ENCODE measurements at regions not wholly inside any gene's neighbourhood (a gene's known extent, or its start where the extent isn't known, plus 50 kb on each side); places are given as distances from the start of the nearest gene placed in this dataset.

- intact Hi-C loops (cut with DNase I, micrococcal nuclease) = no loop called here
- H3K4me3 ChIP-seq = no peak overlapping the region
- no peak for TF ChIP-seq CTCF (IDR thresholded peaks at IDR 0.05)
- no peaks in the 10 kb centered on the region for H3K9me3 ChIP-seq
- H3K36me3 ChIP-seq (ENCODE audit: low read depth) = no peaks in the 10 kb centered on the region
- no peak for DNase-seq
- H3K4me1 ChIP-seq (ENCODE audit: low read depth) = no peaks in the 10 kb centered on the region
- ATAC-seq = no peak
These were observed 107.9 kb upstream of the GALNT15 start for GRCh38 chr3:16066545-16066944.

- Histone ChIP-seq H3K36me3 (ENCODE audit: low read depth) (no peaks in the 10 kb centered on the region), H3K4me1 (ENCODE audit: low read depth) (no peaks in the 10 kb centered on the region), H3K4me3 (no peak overlapping the region), H3K9me3 (no peaks in the 10 kb centered on the region)
- TF ChIP-seq CTCF (IDR thresholded peaks at IDR 0.05) = no peak
- no peak for ATAC-seq
- intact Hi-C loops (cut with DNase I, micrococcal nuclease) = no loop called here
- no peak for DNase-seq
These were observed 107.5 kb upstream of the GALNT15 start for GRCh38 chr3:16066975-16067374.

- ATAC-seq = no peak
- H3K9me3 ChIP-seq = no peaks in the 10 kb centered on the region
- DNase-seq = no peak
- H3K36me3 ChIP-seq (ENCODE audit: low read depth) = no peaks in the 10 kb centered on the region
- H3K4me3 ChIP-seq = no peak overlapping the region
- H3K4me1 ChIP-seq (ENCODE audit: low read depth) = no peaks in the 10 kb centered on the region
- intact Hi-C loops (cut with DNase I, micrococcal nuclease) = no loop called here
- TF ChIP-seq CTCF (IDR thresholded peaks at IDR 0.05) = no peak
These were observed 106.5 kb upstream of the GALNT15 start for GRCh38 chr3:16067837-16068471.

GRCh38 chr3:16069149-16069922, 105.1 kb upstream of the GALNT15 start:
- intact Hi-C loops (cut with DNase I, micrococcal nuclease) = no loop called here
- ATAC-seq (no peak), DNase-seq (no peak)
- H3K4me3 ChIP-seq = no peak overlapping the region
- H3K9me3 ChIP-seq = no peaks in the 10 kb centered on the region
- no peaks in the 10 kb centered on the region for H3K4me1 ChIP-seq (ENCODE audit: low read depth)
- TF ChIP-seq CTCF (IDR thresholded peaks at IDR 0.05) = no peak
- no peaks in the 10 kb centered on the region for H3K36me3 ChIP-seq (ENCODE audit: low read depth)

- Histone ChIP-seq H3K36me3 (ENCODE audit: low read depth) (no peaks in the 10 kb centered on the region), H3K9me3 (no peaks in the 10 kb centered on the region), H3K4me3 (no peak overlapping the region), H3K4me1 (ENCODE audit: low read depth) (no peaks in the 10 kb centered on the region)
- intact Hi-C loops (cut with DNase I, micrococcal nuclease) = no loop called here
- DNase-seq (no peak), ATAC-seq (no peak)
- TF ChIP-seq CTCF (IDR thresholded peaks at IDR 0.05) = no peak
These were observed 103.8 kb upstream of the GALNT15 start for GRCh38 chr3:16070707-16071106.
